GM18499 (cell line): ENCODE measurements at regions not wholly inside any gene's neighbourhood (a gene's known extent, or its start where the extent isn't known, plus 50 kb on each side); places are given as distances from the start of the nearest gene placed in this dataset.

Experiments used
- ATAC-seq: cut with Tn5 transposase; IDR thresholded peaks from one replicate; pipeline ENCODE4 v1.9.1; 2021; ENCODE audit warnings: moderate number of reproducible peaks; ENCODE audit not compliant: insufficient read depth, unreplicated experiment

GRCh38 chrX:69085151-69085550 is 80.1 kb downstream of the PJA1 start:
- ATAC-seq: no peak

- no peak for ATAC-seq
These were observed 81.5 kb downstream of the PJA1 start for GRCh38 chrX:69083801-69084200.

GRCh38 chrX:69083361-69083760 is 81.9 kb downstream of the PJA1 start:
- no peak for ATAC-seq

GRCh38 chrX:69082753-69083150 is 82.5 kb downstream of the PJA1 start:
- ATAC-seq: no peak

GRCh38 chrX:69082055-69082752 is 83.0 kb downstream of the PJA1 start:
- ATAC-seq: no peak

- no peak for ATAC-seq
These were observed 84.3 kb downstream of the PJA1 start for GRCh38 chrX:69080855-69081465.

- no peak for ATAC-seq
These were observed 86.0 kb downstream of the PJA1 start for GRCh38 chrX:69079268-69079667.

DNA sequence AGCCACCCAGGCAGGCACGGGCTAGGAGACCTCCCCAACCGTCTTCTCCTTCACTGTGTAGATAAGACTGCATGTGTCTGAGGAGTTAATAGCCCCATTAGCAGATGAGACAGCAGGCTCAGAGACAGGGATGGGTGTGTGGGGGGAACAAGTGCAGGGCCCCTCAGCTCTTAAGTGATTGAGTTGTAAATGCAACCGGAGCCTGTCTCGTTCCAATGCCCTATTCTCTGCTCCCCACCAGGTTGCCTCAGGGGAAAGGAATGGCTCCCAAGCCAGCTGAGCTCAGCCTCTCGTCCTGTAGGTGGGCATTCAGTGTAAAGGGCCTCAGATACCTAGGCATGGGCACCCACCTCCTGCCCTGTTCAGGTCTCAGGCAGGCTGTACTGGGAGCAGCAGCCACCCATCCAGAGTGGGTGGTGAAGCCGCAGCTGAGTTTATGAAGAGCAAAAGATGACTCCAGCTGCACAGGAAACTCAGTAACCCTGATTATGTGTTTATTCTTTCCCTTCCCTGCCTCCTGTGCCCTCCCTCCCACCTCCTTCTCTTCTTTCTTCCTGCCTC is 87.3 kb downstream of the PJA1 start:
- ATAC-seq: no peak

GRCh38 chrX:69076088-69076487 is 89.2 kb downstream of the PJA1 start:
- no peak for ATAC-seq

DNA sequence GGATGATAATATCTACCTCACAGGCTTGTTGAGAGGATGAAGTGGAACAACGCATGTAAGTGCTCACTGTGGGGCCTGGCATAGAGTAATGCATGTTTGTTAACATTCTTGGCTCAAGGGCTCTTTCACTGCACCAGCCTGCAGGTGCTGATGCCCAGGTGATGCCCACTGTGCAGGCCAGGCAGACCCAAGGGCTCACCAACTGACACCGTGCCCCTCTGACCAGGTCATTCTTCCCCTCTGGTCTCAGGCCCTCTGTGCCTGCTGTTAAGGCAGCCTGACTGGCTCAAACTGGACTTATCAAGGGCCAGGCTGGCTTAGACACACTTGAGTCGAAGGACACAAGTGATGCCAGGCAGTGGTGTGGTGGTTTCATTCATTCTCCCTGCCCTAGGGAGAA is 90.5 kb downstream of the PJA1 start:
- no peak for ATAC-seq

GRCh38 chrX:69073721-69074120 is 91.5 kb downstream of the PJA1 start:
- ATAC-seq: no peak

- no peak for ATAC-seq
These were observed 92.0 kb downstream of the PJA1 start for GRCh38 chrX:69073241-69073640.

GRCh38 chrX:69072486-69073006 is 92.7 kb downstream of the PJA1 start:
- no peak for ATAC-seq

DNA sequence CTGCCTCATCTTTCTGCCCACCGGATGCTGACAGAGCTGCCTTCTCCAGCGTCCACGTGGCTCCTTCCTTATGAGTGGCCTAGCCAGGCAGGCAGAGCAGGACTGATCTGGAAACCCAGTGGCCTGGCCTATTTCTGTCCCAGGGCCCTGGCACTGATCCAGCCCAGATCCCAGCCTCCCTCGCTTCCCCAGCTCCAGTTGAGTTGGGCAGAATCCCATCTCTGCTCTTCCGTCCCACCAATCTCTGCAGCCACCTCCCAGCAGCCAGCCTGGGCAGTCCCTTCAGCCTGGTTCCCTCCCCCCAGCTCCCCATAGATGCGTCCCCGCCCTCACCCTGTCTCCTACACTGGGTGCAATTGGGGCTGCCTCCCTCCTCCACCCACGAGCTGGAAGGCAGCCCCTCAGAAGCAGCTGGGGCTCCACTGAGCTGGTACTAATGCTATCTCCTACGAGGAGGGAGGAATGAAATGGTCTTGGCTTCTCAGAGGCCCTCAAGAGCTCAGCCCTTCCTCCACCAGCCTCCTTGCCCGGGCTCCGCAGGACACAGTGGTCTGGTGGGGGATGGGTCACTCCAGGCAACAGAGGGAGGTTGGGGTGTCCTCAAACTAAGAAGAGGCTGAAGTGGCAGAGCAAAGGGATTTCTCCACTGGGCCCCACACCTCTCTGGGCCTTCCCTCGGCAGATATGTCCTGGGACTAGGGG is 94.2 kb downstream of the PJA1 start:
- ATAC-seq: no peak

GRCh38 chrX:69069876-69070275 is 95.4 kb downstream of the PJA1 start:
- ATAC-seq: no peak

DNA sequence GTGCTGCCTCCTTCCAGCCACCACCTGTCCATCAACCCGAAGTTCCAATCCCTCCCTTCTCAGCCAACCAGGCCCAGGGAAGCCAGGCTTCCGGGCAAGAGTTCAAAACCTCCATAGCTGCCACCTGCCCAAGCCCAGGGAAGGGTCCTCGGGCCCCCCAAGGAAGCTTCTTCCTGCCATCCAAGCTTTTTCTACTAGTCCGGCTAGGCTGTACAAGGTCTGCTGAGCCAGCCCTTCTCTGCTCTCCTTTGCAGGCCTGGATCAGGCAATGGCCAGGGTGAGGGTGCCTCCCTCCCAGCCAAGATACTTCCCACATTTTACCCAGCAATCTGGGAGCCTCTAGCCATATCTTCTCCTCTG is 96.2 kb downstream of the PJA1 start:
- no peak for ATAC-seq

- no peak for ATAC-seq
These were observed 96.8 kb downstream of the PJA1 start for GRCh38 chrX:69068301-69069085.

DNA sequence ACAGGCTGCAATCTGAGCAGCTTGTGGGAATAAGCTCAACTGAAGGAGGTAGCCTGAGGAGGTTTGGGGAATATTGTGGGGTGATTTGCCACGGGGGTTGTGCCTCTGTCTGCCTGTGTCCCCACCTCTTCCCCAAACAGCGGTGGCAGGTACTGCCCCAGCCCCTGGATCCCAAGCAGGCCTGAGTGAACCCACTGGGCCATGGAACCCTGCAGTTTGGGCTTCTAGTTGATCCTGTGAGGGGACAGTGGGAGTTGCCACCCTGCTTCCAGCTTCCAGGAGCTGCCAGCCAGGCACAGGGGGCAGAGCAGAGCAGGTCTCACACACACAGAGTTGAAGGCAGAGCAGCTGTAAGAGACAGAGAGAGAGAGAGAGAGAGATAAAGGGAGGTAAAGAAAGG is 97.4 kb downstream of the PJA1 start:
- ATAC-seq: no peak

DNA sequence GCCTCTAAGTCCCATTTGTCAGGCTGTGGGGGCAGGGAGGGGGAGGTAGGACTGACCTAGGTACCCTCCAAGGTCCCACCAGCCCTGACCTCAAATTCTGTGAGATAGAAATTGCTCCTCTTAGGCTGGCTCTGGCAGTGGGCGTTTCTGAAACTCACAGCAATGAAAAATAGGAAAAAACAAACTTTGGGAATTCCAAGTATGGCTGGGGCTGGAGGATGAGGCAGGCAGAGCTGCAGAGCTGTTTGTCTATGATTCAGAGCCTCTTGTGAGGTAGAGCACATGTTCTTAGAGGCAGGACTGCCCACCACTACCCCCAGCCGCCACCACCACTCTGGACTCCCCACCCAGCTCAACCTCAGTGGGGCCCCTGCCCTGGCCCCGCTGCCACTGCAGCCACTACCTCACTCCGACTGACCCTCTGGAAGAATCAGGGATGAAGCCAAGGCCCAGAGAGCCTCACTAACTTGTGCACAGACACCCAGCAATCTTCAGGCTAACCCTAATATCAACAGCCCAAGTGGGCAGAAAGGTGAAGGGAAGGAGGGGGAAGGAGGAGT is 98.2 kb downstream of the PJA1 start:
- ATAC-seq: no peak
